Stomach (tissue), 4 donors: ENCODE measurements at regions not wholly inside any gene's neighbourhood (a gene's known extent, or its start where the extent isn't known, plus 50 kb on each side); places are given as distances from the start of the nearest gene placed in this dataset.

Experiments used
- POLR2AphosphoS5 ChIP-seq, 3 donors: sonication (generic); formaldehyde crosslinking; IDR thresholded peaks; one replicate each; pipeline ENCODE4 v1.6.1; 2016; ENCODE audit warnings: antibody characterized with exemption in 3 of 3
- TF ChIP-seq, protein P1 (sequence below), 7 experiments: fragments of 450-650 bp in 4 of 7; fragments of 200-600 bp in 3 of 7; sonication (generic) in 3 of 7; IDR thresholded peaks; one replicate each; pipeline ENCODE4 v1.5.1; 2016 to 2019; ENCODE audit warnings: antibody characterized with exemption in 7 of 7, control low read depth in 2 of 7, mild to moderate bottlenecking in 1 of 7

DNA sequence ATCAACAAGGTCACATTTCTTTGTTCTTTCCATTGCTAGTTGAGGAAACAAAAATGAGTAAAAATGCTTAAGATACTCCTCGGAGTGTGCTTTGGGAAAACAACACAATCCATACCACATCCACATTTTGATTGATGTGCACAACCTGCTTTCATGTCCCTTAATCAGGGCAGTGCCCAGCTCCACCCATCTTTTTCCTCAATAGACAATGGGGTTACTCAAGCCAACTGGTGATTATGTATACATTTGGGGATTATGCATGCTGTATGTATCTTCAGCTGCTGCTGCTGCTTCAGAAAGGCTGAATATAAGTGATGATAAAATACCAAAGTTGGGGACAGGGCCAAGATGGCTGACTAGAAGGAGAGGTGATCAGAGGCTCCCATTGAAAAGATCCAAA lies 155.2 kb upstream of the VGLL2 start:
- no peak for TF ChIP-seq POLR2AphosphoS5 (IDR thresholded peaks at IDR 0.05)
- TF ChIP-seq, protein P1, sequence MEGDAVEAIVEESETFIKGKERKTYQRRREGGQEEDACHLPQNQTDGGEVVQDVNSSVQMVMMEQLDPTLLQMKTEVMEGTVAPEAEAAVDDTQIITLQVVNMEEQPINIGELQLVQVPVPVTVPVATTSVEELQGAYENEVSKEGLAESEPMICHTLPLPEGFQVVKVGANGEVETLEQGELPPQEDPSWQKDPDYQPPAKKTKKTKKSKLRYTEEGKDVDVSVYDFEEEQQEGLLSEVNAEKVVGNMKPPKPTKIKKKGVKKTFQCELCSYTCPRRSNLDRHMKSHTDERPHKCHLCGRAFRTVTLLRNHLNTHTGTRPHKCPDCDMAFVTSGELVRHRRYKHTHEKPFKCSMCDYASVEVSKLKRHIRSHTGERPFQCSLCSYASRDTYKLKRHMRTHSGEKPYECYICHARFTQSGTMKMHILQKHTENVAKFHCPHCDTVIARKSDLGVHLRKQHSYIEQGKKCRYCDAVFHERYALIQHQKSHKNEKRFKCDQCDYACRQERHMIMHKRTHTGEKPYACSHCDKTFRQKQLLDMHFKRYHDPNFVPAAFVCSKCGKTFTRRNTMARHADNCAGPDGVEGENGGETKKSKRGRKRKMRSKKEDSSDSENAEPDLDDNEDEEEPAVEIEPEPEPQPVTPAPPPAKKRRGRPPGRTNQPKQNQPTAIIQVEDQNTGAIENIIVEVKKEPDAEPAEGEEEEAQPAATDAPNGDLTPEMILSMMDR (IDR thresholded peaks at IDR 0.05), result no peak
